ENCODE measurements at regions not wholly inside any gene's neighbourhood (a gene's known extent, or its start where the extent isn't known, plus 50 kb on each side); places are given as distances from the start of the nearest gene placed in this dataset.

DNA sequence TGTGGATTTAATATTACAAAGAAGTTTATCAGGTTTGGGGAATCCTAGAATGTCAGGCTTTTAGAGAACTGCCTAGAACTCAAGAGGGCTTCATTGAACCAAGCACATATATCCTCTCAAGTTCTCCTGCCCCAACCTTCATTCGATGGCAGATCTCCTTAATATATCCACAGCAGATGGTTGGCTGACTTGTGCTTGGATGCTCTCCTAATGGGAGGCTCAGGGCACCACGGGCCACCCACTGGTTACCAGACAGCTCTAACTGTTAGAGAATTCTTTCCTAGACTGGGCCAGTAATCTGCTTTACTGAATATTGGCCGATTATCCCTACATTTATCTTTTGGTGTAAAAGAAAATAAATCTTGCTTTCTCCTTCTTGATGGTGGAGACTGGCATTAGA is 87.2 kb upstream of the ATP8B1 start:
- Histone ChIP-seq H3K36me3 (ENCODE audit: control insufficient read depth in 1 of 2, insufficient read depth in 2 of 2, low read length in 2 of 2) (no peaks in the 10 kb centered on the region), H3K9me2 (ENCODE audit: insufficient read depth) (no peaks in the 10 kb centered on the region), H3K4me2 (ENCODE audit: low read length) (no peak overlapping the region), H3K4me1 (ENCODE audit: control insufficient read depth in 1 of 2, insufficient read depth in 2 of 2, low read length in 2 of 2) (no peaks in the 10 kb centered on the region), H3K9ac (ENCODE audit: low read length) (no peak overlapping the region), H3K27ac (ENCODE audit: low read depth, low read length) (no peak overlapping the region), H4K20me1 (ENCODE audit: insufficient read depth) (no peaks in the 10 kb centered on the region), H3K9me3 (ENCODE audit: control insufficient read depth in 1 of 2, insufficient read depth in 1 of 2, low read depth in 1 of 2, low read length in 2 of 2) (peaks cover 7 to 8% of the 10 kb centered on the region in 2 experiments; a peak in 3 of 4 replicates), H2AFZ (ENCODE audit: low read depth, low read length, poor library complexity, severe bottlenecking) (no peak overlapping the region), H3K27me3 (ENCODE audit: insufficient read depth, low read length) (no peaks in the 10 kb centered on the region), H3K79me2 (ENCODE audit: insufficient read depth, low read length) (no peaks in the 10 kb centered on the region), H3K4me3 (replicated peaks in 1 of 2; ENCODE audit: low read depth in 1 of 2, low read length in 2 of 2) (no peak overlapping the region)
- ATAC-seq (no peak), DNase-seq (ENCODE audit: low read depth, low spot score) (no peak)
- BruUV-seq (replicated peaks), result no TSS peak
- TF ChIP-seq, protein P1, sequence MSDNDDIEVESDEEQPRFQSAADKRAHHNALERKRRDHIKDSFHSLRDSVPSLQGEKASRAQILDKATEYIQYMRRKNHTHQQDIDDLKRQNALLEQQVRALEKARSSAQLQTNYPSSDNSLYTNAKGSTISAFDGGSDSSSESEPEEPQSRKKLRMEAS (IDR thresholded peaks at IDR 0.05), result no peak
- TF ChIP-seq ZNF274 (IDR thresholded peaks at IDR 0.05; ENCODE audit: low read depth, low read length) (no peak), SRF (IDR thresholded peaks at IDR 0.05; ENCODE audit: low read depth) (no peak), JUND (IDR thresholded peaks at IDR 0.05) (no peak), POLR2A (IDR thresholded peaks at IDR 0.05; ENCODE audit: borderline replicate concordance, extremely low read depth, insufficient read depth, insufficient read length) (no peak)
- TF ChIP-seq, protein P2, sequence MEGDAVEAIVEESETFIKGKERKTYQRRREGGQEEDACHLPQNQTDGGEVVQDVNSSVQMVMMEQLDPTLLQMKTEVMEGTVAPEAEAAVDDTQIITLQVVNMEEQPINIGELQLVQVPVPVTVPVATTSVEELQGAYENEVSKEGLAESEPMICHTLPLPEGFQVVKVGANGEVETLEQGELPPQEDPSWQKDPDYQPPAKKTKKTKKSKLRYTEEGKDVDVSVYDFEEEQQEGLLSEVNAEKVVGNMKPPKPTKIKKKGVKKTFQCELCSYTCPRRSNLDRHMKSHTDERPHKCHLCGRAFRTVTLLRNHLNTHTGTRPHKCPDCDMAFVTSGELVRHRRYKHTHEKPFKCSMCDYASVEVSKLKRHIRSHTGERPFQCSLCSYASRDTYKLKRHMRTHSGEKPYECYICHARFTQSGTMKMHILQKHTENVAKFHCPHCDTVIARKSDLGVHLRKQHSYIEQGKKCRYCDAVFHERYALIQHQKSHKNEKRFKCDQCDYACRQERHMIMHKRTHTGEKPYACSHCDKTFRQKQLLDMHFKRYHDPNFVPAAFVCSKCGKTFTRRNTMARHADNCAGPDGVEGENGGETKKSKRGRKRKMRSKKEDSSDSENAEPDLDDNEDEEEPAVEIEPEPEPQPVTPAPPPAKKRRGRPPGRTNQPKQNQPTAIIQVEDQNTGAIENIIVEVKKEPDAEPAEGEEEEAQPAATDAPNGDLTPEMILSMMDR (IDR thresholded peaks at IDR 0.05 in 2 of 3, conservative IDR thresholded peaks at IDR 0.05 in 1 of 3; ENCODE audit: borderline replicate concordance in 1 of 3, insufficient read depth in 1 of 3, low read depth in 2 of 3, low read length in 2 of 3), result no peak
- intact Hi-C loops (cut with micrococcal nuclease), result no loop called here
- ChIA-PET CTCF (no interaction called here), RAD21 (ENCODE audit: low non-redundant PET in 1 of 2, low total read pairs in 2 of 2, uncharacterized antibody in 2 of 2, unreplicated experiment in 2 of 2) (no interaction called here), POLR2A (no interaction called here)

GRCh38 chr18:57889841-57890240 is 86.7 kb upstream of the ATP8B1 start:
- H2AFZ ChIP-seq (ENCODE audit: low read depth, low read length, poor library complexity, severe bottlenecking), result no peak overlapping the region
- H3K4me3 ChIP-seq (replicated peaks in 1 of 2; ENCODE audit: low read depth in 1 of 2, low read length in 2 of 2), result no peak overlapping the region
- no peaks in the 10 kb centered on the region for H3K4me1 ChIP-seq (ENCODE audit: control insufficient read depth in 1 of 2, insufficient read depth in 2 of 2, low read length in 2 of 2)
- no peak overlapping the region for H3K9ac ChIP-seq (ENCODE audit: low read length)
- ChIA-PET POLR2A (no interaction called here), RAD21 (ENCODE audit: low non-redundant PET in 1 of 2, low total read pairs in 2 of 2, uncharacterized antibody in 2 of 2, unreplicated experiment in 2 of 2) (no interaction called here), CTCF (no interaction called here)
- TF ChIP-seq TCF7L2 (IDR thresholded peaks at IDR 0.05; ENCODE audit: borderline replicate concordance, extremely low read depth, insufficient read depth, insufficient read length) (no peak), FOSL1 (IDR thresholded peaks at IDR 0.05; ENCODE audit: low read depth) (no peak), SP1 (IDR thresholded peaks at IDR 0.05; ENCODE audit: low read depth) (no peak), ZNF274 (IDR thresholded peaks at IDR 0.05; ENCODE audit: low read depth, low read length) (no peak)
- TF ChIP-seq, protein P1 (IDR thresholded peaks at IDR 0.05), result no peak
- H3K79me2 ChIP-seq (ENCODE audit: insufficient read depth, low read length), result no peaks in the 10 kb centered on the region
- H3K27me3 ChIP-seq (ENCODE audit: insufficient read depth, low read length), result no peaks in the 10 kb centered on the region
- DNase-seq (ENCODE audit: low read depth, low spot score) (no peak), ATAC-seq (no peak)
- H3K4me2 ChIP-seq (ENCODE audit: low read length), result no peak overlapping the region
- H3K27ac ChIP-seq (ENCODE audit: low read depth, low read length), result no peak overlapping the region
- no peaks in the 10 kb centered on the region for H4K20me1 ChIP-seq (ENCODE audit: insufficient read depth)
- H3K9me3 ChIP-seq (ENCODE audit: control insufficient read depth in 1 of 2, insufficient read depth in 1 of 2, low read depth in 1 of 2, low read length in 2 of 2), result peaks cover 7 to 8% of the 10 kb centered on the region in 2 experiments; a peak in 3 of 4 replicates
- BruUV-seq (replicated peaks), result no TSS peak
- H3K36me3 ChIP-seq (ENCODE audit: control insufficient read depth in 1 of 2, insufficient read depth in 2 of 2, low read length in 2 of 2), result no peaks in the 10 kb centered on the region
- intact Hi-C loops (cut with micrococcal nuclease), result no loop called here
- no peaks in the 10 kb centered on the region for H3K9me2 ChIP-seq (ENCODE audit: insufficient read depth)
